CD4-positive, alpha-beta T cell treated with Interleukin-21 for 1 hour (primary cell): ENCODE measurements at regions not wholly inside any gene's neighbourhood (a gene's known extent, or its start where the extent isn't known, plus 50 kb on each side); places are given as distances from the start of the nearest gene placed in this dataset.
"Not testable (repeated sequence)": the region's sequence is repeated elsewhere in the genome, so short reads cannot be mapped to it uniquely, and the experiment has no call there.

ENCODE experiments used
- DNase-seq: peaks from one replicate; pipeline ENCODE4 v3.0.0-alpha.2; 2020

DNA sequence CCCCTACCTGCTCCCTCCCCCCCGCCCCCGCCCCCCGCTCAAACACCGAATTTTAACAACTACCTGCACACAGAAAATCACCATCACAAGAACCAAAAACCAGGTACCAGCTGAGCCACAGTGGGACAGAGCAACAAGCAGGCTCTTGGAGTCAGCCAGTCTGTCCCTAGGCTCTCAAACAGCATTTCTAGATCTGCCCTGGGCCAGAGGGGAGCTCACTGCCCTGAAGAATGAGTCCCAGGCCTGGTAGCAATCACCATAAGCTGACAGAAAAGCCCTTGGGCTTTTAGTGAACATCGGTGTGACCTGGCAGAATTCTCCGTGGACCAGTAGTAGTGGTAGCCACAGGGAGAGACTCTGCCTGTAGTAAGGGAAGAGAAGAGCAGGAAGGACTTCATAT is 58.3 kb downstream of the C11orf87 start:
- no peak for DNase-seq

DNA sequence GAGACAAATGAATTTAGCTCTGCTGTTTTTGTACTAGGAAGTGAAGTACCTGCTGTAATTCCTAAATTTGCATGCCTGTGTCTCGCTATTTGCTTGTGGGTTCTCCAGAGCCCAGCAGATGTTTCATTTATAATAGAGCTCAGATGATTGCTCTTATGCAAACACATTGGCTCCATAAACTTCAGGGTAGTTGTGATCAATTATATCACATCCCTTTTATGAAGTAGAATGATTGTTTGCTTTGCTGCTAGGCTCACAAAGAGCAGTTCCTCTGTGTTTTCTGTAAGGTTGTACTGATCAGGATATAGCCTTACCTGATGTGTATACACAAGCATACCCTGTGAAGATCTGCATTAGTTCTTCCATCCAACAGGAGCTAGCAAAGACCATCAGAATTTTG is 64.1 kb downstream of the C11orf87 start:
- no peak for DNase-seq

DNA sequence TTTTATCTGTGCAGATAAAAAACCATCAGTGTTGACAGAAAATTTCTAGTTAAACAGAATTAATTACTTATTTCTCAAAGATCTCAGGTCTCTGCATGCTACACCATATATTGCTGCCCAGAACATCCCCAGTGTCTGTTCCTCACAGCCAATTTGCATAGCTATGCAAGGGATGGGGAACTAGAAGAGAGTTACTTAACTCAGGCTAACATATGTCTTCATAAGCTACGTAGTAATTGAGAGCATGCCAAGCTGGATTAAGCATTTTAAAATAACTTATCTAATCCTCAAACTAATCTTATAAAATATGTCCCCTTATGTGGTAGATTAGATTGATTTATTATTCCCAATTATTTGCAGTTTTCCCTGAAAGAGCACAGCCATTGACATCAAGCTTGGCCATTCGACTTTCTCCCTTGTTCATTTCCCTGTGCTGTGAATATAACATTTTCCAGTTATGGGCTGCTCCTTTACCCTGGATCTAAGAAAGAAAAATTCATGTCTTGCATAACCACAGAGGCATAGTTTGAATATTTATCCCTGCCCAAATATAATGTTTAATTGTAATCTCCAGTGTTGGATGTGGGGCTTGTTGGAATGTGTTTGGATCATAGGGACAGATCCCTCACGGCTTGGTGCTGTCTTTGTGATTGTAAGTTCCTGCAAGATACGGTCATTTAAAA is 69.1 kb downstream of the C11orf87 start:
- DNase-seq = no peak

DNA sequence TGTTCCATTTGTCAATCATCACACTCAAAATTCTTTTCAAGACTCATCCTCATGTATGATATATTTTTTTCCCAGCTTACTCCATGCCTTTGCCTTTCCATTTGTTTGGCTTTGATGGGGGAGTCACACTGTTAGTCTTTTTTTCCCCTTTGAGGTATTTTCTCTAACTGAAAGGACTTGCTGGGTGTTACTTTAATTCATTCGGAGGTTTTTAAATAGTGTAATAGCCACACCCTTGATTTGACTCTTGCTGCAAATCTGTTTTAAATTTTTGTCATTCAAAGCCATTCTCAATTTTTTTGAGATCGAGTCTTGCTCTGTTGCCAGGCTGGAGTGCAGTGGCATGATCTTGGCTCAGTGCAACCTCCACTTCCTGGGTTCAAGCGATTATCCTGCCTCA is 84.1 kb downstream of the C11orf87 start:
- no peak for DNase-seq

DNA sequence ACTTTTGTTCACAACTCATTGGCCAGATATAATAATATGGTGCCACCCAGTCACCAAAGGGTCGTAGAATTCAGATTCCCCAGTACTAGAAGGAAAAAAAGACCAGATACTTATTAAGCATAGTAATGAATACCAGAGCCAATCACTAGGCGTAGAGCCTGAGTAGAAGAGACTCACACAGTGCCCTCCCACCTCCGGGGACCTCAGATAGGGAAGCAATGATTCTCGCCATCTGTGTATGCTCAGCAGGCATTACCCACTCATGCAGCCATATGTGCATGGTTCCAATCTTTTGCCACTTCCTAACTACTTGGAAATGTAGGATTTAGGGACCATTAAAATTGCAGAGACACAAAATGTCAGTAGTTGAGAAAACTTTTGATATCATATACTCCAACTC is 85.3 kb downstream of the C11orf87 start:
- DNase-seq = no peak

DNA sequence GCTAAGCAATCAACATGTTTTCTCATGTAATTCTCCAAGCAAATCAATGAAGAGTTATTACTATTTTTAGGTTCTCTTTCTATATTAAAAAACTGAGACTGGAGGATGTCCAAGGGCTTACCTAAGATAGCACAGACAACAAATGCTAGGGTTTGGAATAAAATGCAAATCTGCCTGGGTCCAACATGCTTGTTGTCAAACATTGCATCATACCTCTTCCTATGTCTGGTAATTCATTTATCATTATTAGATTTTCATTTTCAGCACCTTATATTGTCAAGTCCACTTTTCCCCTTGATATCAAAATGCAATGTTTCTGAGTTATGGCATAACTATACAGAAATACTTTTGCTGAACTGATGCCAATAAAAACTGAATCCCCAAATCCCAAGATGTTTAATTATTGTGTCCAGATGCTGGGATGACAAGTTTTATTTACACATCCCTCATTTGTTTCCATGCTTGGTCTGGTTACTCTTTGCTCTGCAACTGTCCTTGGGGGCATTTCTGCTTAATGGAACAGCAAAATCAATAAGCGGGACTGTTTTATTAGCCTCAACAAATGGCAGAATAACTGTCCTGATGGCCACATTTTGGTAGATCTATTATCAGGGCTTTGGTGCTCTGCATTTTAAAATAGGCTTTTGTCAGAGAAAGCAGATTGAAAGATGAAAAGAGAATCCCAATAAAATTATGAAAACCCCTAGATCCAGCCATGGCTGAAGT is 86.0 kb downstream of the C11orf87 start:
- DNase-seq = no peak

DNA sequence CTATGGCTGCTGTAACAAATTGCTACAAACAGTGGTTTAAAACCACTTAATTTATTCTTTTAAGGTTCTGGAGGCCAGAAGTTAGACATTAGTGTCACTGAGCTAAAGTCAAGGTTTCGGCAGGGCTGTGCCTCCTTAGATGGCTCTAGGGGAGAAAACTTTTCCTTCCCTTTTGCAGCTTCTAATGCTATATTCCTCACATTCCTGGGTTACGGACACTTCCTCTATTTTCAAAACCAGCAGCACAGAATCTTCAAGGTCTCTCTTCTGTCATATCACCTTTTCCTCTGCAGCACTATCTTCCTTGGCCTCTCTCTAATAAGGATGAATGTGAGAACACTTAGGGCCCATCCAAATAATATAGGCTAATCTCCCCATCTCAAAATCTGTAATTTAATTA is 87.0 kb downstream of the C11orf87 start:
- no peak for DNase-seq

DNA sequence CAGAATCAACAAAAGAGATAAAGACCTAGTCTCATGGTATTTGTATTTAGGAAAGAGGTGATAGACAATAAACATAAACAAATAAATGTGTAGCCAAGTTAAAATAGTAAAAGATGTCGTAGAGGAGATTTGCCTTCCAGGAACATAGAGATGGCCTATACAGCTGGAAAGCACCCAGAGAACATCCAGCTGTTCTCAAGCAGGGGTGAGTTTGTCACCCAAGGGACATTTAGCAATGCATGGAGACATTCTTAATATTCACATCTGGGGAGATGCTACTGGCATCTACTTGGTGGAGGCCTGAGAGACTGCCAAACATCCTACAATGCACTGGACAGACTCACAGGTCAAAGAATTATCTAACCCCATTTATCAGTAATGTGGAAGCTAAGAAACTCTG is 88.3 kb downstream of the C11orf87 start:
- DNase-seq = no peak

DNA sequence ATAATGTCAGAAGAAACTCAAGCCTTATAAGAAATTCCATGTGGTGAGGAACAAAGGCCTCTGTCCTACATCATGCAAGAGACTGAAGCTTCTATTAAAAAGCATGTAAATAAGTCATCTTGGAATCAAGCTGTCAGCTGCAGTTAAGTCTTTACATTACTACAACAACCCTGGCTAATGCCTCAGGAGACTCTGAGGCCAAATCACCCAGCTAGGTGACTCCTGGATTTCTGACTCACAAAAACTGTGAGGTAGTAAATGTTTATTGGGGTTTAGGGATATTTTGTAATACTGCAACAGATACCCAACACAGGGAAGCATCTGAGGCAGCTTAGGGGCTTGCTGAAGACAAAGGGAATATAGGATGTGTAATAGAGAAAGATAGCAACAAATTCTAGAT is 89.6 kb downstream of the C11orf87 start:
- DNase-seq = no peak

DNA sequence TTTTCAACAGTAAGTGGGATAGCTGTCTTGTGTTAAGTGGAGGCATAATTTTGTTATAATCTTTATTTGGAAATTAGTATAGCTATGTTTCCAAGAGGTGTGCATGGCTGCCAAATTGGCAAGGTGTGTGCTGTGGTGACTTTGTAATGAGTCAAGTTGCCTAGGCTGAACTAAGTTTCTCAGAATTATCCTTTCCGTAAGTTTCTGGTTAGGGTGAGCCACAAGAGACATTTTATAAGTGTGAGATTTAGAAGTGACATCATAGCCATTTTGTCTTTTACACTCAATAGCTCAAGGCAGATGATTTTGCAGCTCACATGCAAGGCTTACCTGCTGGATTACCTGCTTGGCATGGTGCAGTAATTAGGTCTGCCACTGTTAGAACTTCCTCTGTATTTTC is 90.3 kb downstream of the C11orf87 start:
- no peak for DNase-seq

DNA sequence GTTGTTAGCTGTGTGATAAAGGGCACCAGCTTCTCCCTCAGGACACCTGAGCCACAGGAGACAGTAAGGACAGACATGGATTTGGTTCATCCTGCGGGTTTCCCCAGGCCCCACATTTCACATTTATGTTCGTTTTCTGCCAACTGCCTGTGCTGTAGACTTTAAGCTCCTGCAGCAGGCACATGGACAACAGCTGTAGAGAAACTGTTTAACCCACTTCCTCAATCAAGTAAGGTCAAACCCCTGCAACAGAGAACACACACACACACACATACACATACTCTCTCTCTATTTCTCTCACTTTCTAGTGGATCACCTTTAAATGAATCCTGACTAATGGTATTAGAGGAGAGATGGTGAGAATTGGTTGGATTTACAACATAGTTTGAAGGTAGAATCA is 90.7 kb downstream of the C11orf87 start:
- no peak for DNase-seq

DNA sequence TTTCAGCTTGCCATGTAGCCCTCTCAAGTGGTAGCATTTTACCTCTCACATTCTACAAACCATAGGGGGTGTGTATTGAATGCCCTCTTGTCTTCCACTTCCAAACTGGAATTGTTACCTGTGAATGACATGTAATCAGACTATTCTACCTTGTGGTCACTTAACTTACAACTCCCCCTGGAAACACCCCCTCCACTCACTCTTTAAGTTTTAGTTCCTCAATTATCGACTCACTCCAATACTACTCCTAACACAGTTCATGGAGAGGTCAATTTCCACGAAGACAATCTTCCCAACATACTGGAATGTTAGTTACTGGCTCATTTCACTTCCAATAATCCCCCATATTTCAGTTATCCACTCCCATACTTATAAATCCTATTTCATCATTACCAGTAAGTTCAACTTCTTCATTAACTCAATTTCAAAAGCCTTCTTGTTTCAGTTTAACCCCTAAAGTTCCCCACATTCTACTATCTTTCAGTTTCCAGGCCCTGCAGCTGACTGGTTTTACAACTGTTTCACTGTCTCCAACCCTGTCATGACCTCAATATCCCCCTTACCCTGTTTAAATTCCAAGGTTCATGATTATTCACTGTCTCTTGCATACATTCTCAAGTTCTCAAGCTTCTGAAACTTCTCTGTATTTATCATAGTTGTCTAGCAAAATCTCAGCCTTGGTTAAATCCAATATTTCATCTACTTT is 92.5 kb downstream of the C11orf87 start:
- no peak for DNase-seq

DNA sequence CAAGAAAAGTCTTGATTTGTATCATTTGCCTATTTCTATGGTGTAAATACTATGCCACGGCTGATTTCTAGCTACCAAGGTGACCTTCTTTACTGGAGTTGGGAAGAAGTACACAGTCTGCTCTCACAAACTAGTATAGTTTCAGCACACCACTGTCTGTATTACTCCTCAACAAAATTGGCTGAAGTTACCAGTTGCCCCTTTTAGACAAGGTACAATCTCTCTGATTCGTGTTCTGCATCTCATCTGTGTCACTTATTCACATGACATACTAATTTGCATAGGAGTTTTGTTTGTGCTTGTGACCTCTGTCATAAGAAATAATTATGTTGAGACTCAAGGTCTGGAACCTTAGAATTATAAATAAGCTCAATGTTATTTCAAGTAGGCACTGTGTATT is 97.3 kb downstream of the C11orf87 start:
- DNase-seq = no peak

DNA sequence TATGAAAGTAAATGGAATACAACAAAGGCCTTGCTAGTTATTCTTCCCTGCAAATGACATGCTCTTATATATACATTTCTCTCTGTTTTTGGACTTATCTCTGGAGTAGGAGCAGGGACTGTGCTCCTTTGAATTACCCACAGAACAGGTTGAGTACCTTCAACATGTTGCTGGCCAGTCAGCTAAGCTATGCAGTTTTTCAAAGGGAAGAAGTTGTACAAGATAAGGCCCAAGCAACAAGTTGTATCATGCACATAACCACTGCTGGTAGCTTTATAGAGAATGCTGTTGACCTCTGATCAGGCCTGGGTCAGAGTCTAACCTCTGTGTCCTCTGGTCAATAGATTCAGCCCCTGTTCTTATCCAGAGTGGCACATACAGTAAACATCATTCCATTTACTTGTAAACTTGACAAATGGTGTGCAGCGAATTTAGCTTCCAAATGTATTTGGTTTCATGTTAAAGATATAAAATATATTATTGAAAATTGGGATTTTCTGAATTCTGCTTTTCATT is 99.6 kb downstream of the C11orf87 start:
- no peak for DNase-seq

DNA sequence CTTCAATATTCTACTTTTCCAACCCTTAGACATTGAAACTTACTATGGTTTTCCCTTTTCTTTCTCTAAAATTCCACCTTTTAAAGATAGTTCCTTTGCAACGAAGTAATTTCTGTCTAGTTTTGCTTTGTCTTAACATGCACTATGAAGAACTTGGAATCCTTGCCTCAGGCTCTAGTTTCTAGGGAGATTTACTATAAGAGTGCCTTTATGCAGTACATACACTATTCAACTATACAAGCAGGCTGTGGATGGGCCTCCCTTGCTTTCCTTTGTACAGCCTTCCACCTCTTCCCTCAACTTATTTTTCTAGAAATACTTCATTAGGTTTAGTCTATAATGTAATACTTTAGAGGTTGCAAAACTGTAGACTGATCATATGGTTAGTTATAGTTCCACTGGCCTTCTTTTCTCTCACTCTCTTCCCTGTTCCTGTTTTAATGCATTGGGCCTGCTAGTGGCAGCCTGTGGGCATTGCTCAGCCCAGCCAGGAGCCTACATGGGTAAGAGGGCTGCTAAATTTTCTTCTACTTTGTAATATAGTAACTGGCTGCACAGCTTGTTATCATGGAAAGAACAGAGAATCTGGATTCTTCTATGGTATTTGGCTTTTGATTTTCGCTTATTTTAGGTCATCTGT is 100.2 kb downstream of the C11orf87 start:
- no peak for DNase-seq

DNA sequence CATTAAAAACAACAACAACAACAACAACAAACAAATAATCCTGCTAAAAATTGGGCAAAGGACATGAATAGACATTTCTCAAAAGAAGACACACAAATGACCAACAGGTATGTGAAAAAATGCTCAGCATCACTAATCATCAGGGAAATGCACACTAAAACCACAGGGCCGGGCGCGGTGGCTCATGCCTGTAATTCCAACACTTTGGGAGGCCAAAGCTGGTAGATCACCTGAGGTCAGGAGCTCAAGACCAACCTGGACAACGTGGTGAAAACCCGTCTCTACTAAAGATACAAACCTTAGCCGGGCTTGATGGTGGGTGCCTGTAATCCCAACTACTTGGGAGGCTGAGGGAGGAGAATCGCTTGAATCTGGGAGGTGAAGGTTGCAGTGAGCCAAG is 103.6 kb downstream of the C11orf87 start:
- DNase-seq = not testable (repeated sequence)

DNA sequence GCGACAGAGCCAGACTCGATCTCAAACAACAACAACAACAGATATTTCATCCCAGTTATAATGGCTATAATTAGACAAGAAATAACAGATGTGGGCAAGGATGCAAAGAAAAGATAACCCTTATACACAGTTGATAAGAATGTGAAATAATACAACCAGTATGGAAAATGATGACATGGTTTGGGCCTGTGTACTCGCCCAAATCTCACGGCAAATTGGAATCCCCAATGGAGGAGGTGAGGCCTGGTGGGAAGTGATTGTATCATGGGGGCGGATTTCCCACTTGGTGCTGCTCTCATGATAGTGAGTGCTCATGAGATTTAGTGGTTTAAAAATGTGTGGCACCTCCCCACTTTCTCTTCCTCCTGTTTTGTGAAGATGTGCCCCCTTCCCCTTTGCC is 104.1 kb downstream of the C11orf87 start:
- DNase-seq = no peak

DNA sequence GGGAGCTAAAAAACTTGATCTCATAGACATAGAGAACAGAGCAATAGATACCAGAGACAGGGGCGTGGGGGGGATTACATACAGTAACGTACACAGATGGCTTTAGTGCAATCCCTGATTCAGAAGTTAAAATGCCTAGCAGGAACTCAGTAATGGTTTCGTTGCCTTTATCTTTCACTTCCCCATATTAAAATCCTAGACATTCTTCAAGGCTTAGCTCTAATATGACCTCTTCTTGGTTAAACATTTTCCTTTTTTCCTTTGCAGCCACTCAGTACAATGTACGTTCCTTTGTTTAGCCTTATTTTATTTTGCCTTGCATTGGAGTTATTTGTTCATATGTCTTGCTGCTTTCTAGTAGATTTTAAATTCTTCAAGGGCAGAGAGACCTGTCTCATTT is 104.9 kb downstream of the C11orf87 start:
- no peak for DNase-seq

DNA sequence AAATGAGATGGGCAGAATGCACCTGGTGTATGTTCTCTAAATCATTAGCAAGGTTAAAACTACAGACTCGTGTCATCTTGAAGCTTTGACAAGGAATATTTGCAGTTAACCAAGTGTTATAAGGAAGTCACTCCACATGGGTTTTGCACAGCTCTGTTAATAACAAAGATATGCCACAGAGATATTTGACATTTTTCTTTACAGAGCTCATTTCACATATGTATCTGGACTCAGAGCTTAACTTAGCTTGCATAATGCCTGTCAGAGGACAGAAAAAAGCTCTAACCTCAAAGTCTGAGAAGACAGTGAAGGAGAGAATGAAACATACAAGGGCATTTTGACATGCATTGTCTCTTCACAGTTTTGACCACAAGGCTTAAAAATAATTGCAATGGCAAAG is 105.5 kb downstream of the C11orf87 start:
- DNase-seq = no peak

DNA sequence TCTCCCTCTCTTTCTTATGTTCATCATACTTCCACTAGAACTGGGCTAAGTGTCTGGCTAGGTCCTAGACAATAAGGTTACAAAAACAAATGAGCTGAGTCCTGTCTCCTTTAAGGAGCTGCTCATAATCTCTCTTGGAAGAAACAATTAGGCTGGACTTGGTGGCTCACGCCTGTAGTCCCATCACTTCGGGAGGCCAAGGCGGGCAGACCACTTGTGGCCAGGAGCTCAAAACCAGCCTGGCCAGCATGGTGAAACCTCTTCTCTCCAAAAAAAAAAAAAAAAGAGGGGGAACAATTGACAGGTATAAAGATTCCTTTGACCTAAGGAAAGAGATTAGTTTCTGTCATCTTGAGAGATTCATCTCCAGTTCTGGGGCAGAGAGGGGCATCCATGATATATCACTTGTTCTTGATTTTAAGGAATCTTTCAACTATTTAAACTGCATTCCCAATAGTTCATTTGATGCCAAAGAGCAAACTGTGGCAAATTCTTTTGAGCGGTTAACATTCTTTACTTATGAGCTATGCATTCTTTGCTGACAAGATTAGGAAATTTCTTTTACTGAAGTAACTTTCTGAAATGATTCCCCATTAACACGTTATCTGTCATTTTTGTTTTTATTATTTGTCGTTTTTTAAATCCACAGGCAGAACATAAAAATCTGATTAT is 125.5 kb downstream of the C11orf87 start:
- no peak for DNase-seq

DNA sequence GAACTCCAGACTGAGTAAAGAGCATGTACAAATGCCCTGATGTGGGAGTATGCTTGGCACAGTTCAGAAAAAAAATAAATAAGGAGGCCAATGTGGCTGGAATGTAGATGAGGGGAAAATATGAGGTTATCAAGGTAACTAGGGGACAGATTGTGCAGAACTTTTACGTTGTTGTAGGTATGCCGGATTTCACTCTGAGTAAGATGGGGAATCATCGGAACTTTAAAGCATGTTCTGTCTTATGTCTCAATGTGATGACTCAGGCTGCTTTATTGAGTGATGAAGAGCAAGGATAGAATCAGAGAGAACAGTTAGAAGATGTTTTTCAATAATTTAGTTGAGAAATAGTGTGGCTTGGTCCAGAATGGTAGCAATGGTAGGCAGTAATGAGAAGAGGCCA is 130.4 kb downstream of the C11orf87 start:
- no peak for DNase-seq

DNA sequence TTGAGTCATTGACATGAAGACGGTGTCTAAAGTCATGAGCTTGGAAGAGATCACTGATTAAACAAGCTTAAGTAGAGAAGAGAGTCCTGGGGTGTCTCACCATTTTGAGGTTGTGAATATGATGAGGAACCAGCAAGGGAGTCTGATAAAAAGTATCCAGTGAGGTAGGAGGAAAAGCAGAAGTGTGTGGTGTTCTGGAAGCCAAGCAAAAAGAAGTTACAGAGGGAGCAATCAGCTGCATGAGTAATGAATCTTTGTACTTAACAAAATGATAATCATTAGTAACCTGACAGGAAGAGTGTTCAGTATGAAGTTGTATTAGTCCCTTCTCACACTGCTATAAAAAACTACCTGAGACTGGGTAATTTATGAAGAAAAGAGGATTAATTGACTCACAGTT is 131.3 kb downstream of the C11orf87 start:
- DNase-seq = no peak

DNA sequence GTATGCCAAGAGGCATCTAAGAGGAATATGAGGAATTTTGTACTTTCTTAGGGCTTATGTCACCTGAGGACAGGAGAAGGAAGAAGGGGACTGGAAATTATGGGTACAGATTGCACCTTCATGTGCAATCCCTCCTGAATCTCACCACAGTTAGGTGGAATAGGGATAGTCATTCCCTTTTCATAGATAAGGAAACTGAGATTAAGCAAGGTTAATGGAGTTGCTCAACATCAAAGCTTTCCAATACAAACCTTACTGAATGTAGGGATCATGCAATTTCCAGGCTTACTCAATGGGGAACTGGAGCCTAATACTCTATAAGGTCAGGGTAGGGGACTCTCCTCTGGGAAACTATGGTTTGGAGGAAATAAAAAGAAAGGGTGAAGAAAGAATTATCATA is 133.0 kb downstream of the C11orf87 start:
- no peak for DNase-seq
